ENCODE measurements at regions not wholly inside any gene's neighbourhood (a gene's known extent, or its start where the extent isn't known, plus 50 kb on each side); places are given as distances from the start of the nearest gene placed in this dataset.
A peak's percentile ranks its signal among the peaks of the same experiment; 100 is the strongest.

DNA sequence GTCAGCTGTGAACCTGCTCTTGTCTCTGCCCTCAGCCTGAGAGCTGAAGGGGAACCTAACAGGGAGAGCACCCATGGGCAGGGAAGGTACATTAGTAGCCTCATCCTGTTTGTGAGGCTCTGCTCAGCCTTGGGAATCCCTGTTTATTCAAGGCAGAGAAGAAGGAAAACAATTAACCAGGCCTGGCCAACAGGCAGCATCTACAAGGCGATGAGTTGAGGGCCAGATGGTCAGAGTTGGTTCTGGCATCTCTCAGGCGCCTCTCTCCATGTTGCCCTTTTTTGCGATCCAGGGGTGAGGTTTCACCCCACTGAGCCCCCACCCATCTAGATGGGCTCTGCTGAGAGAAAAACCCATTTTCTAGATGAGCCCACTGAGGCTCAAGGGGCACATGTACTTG is 54.0 kb upstream of the TOP3B start:
- TF ChIP-seq, protein P1, sequence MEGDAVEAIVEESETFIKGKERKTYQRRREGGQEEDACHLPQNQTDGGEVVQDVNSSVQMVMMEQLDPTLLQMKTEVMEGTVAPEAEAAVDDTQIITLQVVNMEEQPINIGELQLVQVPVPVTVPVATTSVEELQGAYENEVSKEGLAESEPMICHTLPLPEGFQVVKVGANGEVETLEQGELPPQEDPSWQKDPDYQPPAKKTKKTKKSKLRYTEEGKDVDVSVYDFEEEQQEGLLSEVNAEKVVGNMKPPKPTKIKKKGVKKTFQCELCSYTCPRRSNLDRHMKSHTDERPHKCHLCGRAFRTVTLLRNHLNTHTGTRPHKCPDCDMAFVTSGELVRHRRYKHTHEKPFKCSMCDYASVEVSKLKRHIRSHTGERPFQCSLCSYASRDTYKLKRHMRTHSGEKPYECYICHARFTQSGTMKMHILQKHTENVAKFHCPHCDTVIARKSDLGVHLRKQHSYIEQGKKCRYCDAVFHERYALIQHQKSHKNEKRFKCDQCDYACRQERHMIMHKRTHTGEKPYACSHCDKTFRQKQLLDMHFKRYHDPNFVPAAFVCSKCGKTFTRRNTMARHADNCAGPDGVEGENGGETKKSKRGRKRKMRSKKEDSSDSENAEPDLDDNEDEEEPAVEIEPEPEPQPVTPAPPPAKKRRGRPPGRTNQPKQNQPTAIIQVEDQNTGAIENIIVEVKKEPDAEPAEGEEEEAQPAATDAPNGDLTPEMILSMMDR (IDR thresholded peaks at IDR 0.05) = no peak

DNA sequence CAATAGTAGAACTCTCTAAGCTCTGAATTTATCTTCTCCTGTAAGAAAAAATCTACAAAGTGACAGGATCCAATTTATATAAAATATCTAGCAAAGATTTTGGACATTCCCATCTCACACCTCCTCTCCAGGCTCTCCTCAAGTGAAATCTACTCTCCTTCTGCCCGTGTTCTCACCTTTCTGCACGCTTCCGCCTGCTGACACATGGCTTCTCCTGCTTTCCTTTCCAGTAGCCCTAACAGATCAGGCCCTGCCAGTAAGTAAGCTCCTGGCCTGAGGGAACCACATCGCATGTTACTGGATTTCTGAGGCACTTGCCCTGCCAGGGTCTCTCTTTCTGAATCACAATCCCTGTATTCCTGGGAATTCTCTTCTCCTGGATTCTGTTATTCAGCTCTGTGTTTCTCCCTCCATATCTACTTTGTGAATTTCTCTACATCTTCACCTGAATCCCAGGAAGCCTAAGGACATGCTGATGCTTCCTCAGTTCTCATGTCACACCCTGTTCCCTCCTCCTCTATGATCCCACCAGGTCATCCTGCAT is 53.3 kb upstream of the TOP3B start:
- peak overlapping the region; percentile 86 for H3K27ac Mint-ChIP-seq
- TF ChIP-seq, protein P1 (IDR thresholded peaks at IDR 0.05) = no peak
- no peaks in the 10 kb centered on the region for H3K36me3 Mint-ChIP-seq (ENCODE audit: low read depth)
- ChIA-PET POLR2A (interaction anchor here (1.3 to 2.1 kb wide), 2 partner anchors 54 to 75 kb away, joined by 5 to 7 read pairs; partner anchors contain the start of gene TOP3B), CTCF (interaction anchor here (1.0 to 1.7 kb wide), 2 partner anchors 23 to 75 kb away, joined by 4 read pairs; no protein-coding TSS in a partner anchor)
- ATAC-seq (ENCODE audit: low read depth) (no peak), DNase-seq (no peak)
- H3K4me1 Mint-ChIP-seq = peaks cover 94% of the 10 kb centered on the region
- no peaks in the 10 kb centered on the region for H3K27me3 Mint-ChIP-seq
- H3K9me3 Mint-ChIP-seq = peaks cover 2% of the 10 kb centered on the region
- H3K4me3 Mint-ChIP-seq = no peak overlapping the region
- intact Hi-C loops (cut with micrococcal nuclease) = loop anchor here (10.0 kb wide), 1 partner anchor 689 kb away; no protein-coding TSS in a partner anchor

More for the DNA sequence above, 54.0 kb upstream of the TOP3B start:
- Mint-ChIP-seq H3K9me3 (peaks cover 2% of the 10 kb centered on the region), H3K36me3 (ENCODE audit: low read depth) (no peaks in the 10 kb centered on the region), H3K4me3 (peak overlapping the region; percentile 63), H3K27me3 (no peaks in the 10 kb centered on the region), H3K27ac (peak overlapping the region; percentile 86), H3K4me1 (peaks cover 88% of the 10 kb centered on the region)
- no peak for ATAC-seq (ENCODE audit: low read depth)
- ChIA-PET POLR2A (interaction anchor here (0.9 to 2.1 kb wide), 3 partner anchors 56 to 75 kb away, joined by 3 to 7 read pairs (median 3); no protein-coding TSS in a partner anchor), CTCF (interaction anchor here (1.3 to 1.7 kb wide), 2 partner anchors 74 kb away, joined by 4 to 7 read pairs; no protein-coding TSS in a partner anchor)
- intact Hi-C loops (cut with micrococcal nuclease) = loop anchor here (10.0 kb wide), 1 partner anchor 688 kb away; no protein-coding TSS in a partner anchor
- DNase-seq = no peak

DNA sequence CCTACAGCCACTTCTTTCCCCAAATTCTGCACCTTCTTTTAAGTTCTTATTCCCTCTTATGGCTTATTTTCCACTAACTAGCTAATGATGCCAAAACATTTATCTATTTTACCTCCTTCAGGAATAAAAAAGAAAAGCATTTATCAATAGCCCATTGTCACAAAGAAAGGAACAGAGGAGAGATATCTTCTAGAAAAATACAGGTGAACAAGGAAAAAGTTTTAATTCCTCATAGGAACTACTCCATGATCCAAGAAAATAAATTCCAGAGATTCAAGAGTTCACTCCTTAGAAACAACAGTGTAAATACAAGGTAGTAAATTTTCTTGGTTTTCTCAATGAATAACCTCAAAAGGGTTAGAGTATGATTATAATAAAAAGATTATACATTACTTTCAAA is 52.6 kb upstream of the TOP3B start:
- H3K36me3 Mint-ChIP-seq (ENCODE audit: low read depth) = no peaks in the 10 kb centered on the region
- peaks cover 2% of the 10 kb centered on the region for H3K9me3 Mint-ChIP-seq
- ChIA-PET POLR2A (interaction anchor here (1.0 to 1.3 kb wide), 2 partner anchors 53 to 75 kb away, joined by 3 to 5 read pairs; partner anchors contain the start of gene TOP3B), CTCF (interaction anchor here (1.0 to 1.7 kb wide), 2 partner anchors 23 to 75 kb away, joined by 4 read pairs; no protein-coding TSS in a partner anchor)
- no peak overlapping the region for H3K4me3 Mint-ChIP-seq
- no peaks in the 10 kb centered on the region for H3K27me3 Mint-ChIP-seq
- TF ChIP-seq, protein P1 (IDR thresholded peaks at IDR 0.05) = no peak
- H3K27ac Mint-ChIP-seq = peak overlapping the region; percentile 1
- intact Hi-C loops (cut with micrococcal nuclease) = loop anchor here (10.0 kb wide), 1 partner anchor 690 kb away; no protein-coding TSS in a partner anchor
- H3K4me1 Mint-ChIP-seq = peaks cover 94% of the 10 kb centered on the region
- no peak for ATAC-seq (ENCODE audit: low read depth)
- DNase-seq = no peak

DNA sequence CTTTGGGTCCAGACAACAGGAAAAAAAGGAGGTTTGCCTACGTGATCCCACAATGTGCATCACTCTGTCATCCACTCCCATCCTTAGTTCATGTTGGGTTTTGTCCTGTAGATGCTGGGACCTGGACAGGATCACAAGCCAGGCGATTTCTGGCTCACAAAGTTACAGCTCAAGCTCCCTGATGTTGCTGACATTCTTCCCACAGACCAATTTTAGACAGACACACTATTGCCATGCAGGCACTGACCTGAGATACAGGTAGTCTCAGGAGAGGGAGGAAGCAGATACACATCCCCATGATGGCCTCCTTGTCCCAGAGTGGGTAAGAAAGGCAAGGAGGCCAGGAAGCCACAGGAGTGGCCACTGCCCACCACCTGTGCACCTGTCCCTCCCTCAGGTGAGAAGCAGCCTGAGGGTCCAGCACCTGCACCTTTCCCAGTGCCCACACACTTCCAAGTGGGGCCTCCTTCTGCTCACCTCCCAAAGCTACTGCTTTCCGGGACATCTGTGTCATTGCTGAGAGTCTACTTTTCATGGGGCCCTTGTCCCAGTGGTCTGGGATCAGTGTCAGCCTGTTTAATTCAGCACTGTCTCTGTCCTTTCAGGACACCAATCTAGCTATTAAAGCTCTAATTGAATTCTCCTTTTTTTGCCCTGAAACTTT is 52.0 kb upstream of the TOP3B start:
- Mint-ChIP-seq H3K27ac (peak overlapping the region; percentile 1), H3K36me3 (ENCODE audit: low read depth) (no peaks in the 10 kb centered on the region), H3K4me1 (peaks cover 93% of the 10 kb centered on the region), H3K27me3 (no peaks in the 10 kb centered on the region), H3K9me3 (peaks cover 2% of the 10 kb centered on the region), H3K4me3 (no peak overlapping the region)
- intact Hi-C loops (cut with micrococcal nuclease) = loop anchor here (10.0 kb wide), 1 partner anchor 690 kb away; no protein-coding TSS in a partner anchor
- ATAC-seq (ENCODE audit: low read depth) (no peak), DNase-seq (no peak)
- TF ChIP-seq, protein P1 (IDR thresholded peaks at IDR 0.05) = no peak
- CTCF ChIA-PET = interaction anchor here (1.0 to 1.7 kb wide), 3 partner anchors 9 to 76 kb away, joined by 4 read pairs; no protein-coding TSS in a partner anchor
- POLR2A ChIA-PET = interaction anchor here (1.0 to 1.3 kb wide), 2 partner anchors 52 to 76 kb away, joined by 3 to 5 read pairs; partner anchors contain the start of gene TOP3B

Measured in activated B cell treated with CpG ODN at 0.5 μM for 24 hours (primary cell).